Renal cortex interstitium (tissue), 11 donors: ENCODE measurements at regions not wholly inside any gene's neighbourhood (a gene's known extent, or its start where the extent isn't known, plus 50 kb on each side); places are given as distances from the start of the nearest gene placed in this dataset.

ENCODE experiments used
- DNase-seq, 11 donors: peaks; one replicate each; pipeline ENCODE4 v3.0.0-alpha.2; 2013; ENCODE audit warnings: low read depth in 9 of 11, low spot score in 4 of 11; ENCODE audit errors: extremely low read depth in 1 of 11

- no peak for DNase-seq
Measured at GRCh38 chr5:8289779-8290178, 420.8 kb downstream of the MTRR start.

DNA sequence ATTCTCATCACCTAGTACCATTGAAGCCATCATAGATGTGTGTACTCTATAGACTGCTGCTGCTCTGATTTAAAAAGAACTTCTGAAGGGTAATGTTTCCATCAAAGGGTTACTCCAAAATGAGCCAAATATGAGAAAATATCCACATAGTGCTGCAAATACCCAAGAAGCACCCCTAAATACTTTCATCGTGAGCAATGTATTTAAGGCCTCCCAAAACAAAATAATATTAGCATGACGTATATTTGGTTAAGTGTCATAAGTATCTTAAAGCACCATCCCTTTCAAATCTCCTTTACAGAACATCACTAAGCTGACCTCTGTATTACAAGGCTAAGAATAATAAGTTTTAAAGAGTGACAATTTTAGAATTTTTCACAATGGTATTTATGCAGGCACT is 421.8 kb downstream of the MTRR start:
- no peak for DNase-seq

DNA sequence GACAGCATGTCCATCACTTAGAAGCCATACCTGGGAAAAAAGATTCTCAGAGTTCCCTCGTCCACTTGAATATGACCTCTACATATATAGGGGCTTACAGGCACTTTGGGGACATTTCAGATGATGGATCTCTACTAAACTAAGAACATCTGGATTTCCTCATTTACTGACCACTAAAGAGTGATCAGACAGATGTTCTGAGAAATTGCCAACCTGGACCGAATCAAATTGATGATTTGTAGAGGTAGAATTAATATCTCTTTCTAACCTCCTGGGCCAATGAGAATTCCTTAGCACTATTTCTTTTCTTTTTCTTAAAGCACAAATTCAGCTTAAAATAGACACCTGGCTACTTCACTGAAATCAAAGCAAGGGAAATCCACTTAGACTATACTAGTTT is 422.7 kb downstream of the MTRR start:
- DNase-seq: no peak

DNA sequence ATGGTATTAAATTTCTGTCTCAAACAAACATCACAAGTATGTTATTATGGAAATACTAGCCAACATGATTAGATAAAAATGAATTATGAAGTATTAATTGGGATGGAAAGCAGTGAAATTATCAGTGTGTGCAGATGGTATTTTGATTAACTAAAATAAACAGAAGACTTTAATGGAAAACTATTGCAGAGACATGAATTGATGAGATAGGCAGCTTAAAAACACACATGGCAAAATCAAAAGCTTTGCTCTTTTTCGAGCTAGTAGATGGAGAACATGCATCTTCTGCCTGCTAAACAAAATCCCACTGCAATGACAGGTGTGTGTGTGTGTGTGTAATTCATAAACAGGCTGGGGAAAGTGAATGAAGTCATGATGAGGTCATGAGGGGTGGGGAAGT is 426.2 kb downstream of the MTRR start:
- DNase-seq: no peak

GRCh38 chr5:8299716-8300115 is 430.8 kb downstream of the MTRR start:
- no peak for DNase-seq

- no peak for DNase-seq
Measured at GRCh38 chr5:8304341-8304740, 435.4 kb downstream of the MTRR start.

DNA sequence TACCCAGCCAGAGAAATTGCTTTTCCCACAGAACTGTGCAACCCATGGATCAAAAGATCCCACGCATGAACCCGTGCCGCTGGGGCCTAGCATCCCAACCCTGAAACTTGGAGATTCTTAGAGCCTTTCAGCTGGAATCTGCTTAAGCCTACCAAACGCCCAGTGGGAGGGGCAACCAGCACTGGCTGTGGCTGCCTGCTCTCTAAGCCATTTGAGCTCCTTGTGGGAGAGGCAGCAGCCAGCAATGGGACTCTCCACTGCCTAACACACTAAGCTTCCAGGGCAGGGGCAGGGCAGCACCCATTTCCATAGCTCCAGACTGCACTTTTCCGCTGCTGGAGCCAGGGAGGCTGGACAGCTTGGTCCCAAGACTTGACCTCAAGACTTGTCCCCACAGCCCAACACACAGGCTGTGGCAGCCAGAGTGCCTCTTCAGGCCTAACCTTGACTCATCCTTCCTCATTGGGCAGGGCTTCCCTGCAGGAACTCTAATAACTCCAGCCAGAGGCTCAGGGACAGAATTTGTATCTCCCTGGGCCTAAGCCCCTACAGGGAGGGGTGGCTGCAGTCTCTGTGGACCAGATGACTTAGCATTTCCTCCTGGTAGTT is 437.4 kb downstream of the MTRR start:
- no peak for DNase-seq

GRCh38 chr5:8314965-8315364 is 446.0 kb downstream of the MTRR start:
- DNase-seq: no peak

DNA sequence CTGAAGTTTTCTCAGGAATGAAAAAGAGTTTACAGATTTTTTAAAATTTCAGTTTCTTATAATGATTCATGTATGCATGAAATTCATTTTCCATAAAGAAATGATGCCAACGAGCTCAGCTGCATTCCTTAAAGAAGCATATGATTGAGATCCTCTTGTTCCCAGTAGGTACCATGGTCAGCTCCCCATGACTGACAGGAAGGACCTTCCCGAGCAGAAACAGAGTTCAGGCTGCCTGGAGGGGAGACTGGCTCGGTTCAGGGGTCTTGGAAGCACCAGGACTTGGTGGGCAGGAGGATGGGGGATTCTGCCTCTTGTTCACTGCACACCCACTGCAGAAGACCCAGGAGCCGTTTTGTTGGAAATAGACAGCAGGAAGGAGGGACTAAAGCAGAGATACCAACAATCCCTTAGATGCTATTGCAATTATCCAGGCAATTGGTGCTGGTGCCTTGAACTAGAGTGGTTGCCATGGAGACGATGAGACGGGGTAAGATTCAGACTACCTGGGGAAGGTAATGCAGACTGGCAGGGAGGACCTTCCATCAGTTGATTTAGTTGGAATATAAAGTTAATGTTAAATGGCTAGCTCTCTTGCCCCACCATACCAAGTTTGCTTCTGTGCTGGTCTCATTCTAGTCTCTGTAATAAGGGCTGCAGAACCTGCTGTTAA is 447.8 kb downstream of the MTRR start:
- DNase-seq: peak in 1 of 11 donors; percentile 3

DNA sequence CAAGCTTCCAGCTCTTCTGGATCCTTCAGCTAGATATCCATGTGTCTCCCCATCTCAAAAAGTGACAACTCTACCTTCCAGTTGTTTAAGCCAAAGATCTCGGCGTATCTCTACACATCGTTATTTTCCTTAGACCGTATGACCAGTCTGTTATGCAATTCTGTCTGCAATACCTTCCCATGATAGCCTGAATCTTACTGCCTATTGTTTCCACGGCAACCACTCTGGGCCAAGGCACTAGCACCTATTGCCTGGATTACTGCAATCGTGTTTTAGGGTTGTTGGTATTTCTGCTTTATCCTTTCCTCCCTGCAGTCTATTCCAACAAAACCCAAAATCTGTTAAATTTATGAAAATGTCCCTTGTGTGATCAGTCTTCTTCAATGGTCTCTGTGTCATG is 448.4 kb downstream of the MTRR start:
- no peak for DNase-seq

GRCh38 chr5:8320244-8320643 is 451.3 kb downstream of the MTRR start:
- DNase-seq: no peak

GRCh38 chr5:8321272-8321671 is 452.3 kb downstream of the MTRR start:
- no peak for DNase-seq

DNA sequence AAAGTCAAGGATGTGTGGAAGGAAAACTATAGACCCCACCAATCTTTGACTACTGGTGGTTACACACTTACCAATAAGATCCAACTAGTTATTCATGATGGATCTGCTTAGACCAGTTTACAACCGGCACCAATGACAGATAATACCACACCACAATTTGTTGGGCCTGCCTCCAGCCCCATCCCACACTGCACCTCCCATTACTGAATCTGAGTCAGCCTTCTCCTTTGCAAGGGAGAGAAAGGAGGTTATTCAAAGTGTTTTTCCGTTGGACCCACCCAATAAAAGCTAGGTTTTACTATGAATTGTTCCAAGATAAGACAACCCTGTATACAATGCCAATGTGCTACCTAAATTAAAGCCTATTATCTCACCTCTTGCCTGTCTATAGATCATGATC is 453.5 kb downstream of the MTRR start:
- no peak for DNase-seq

GRCh38 chr5:8327016-8327415 is 458.1 kb downstream of the MTRR start:
- DNase-seq: no peak

DNA sequence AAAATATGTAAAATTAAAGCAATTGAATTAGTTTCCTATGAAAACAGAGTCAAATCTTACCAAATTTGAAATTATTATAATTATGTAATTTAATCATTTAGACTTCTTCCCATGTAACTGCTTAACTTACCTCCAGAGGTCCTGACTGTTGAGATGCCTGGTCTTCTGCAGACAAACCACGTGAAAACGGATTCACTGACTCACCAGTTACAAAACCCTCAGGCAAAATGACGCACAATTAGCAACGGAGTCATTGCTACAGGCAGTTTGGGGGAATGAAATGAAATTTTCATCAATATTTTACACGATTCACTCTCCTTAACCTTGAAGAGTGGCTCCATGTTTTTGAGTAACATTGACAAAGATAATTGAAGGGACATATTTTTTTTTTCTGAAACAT is 460.8 kb downstream of the MTRR start:
- no peak for DNase-seq

DNA sequence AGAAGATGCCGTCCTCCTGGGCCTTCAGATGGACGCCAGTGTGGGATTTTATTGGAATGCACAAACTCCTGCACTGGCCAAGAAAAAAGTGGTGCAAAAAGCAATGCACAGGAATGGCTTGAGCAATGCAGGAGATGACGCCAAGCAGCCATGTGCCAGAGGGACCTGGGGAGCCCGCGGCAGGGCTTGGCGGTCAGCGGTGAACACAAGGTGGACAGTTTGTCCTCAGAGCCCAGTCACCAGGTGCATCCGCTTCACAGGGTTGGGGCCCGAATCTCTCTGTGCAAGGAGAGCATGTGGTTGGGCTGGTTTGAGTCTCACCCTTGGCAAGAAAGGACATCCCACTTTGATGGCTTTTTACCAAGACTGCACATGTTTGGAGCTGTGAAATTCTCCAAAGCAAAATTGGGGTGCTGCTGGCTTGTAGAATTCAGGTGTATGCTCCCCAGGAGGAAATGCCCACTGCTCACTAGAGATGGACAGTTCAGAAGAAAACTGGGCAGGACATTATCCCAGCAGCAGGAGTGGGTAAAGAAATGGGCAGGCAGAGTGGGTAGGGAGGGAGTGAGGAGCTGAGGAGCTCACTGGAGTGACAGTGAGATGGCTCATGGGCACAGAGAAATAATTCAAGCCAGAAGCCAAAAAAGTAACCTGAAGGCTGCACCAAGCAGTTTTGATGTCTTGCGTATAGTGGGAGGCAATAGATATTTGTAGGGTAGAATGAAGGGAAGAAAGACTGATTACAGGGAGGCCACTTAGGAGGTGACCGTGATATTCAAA is 463.9 kb downstream of the MTRR start:
- no peak for DNase-seq

DNA sequence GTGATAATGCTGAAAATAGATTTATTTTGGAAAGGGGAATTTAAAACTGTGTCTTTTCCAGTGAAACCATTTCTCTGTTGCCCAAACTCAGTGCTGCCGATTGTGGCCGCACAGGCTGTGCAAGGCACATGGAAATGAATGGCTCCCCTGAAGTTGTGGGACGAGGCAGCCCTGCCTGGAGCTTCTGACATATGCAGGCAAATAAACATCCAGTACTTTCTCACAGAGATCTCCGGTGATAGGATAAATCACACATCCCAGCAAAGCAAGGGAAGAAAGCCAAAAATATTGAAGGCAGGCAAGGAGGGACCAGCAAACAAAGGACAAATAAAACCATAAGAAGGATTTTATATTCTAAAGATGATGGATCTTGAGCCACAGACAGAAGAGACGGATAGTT is 464.5 kb downstream of the MTRR start:
- DNase-seq: no peak

DNA sequence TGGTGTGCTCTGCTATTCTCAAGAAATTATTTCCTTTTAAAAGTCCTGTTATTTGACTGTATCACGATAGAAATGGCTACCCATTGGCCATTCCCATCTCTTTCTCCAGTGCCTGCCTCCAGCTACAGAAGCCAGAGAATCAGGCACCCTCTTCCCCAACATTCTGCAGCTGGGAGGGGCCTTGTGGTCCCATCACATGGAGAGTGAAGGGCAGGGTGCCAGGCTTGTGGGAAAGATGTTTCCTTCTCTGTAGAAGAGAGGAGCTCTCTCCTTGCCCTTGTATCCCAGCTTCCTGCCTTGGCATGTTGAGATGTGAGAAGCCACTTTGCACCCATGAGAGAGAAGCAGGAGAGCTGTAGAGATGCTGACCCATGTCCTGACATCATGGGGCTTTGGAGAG is 465.0 kb downstream of the MTRR start:
- DNase-seq: no peak

DNA sequence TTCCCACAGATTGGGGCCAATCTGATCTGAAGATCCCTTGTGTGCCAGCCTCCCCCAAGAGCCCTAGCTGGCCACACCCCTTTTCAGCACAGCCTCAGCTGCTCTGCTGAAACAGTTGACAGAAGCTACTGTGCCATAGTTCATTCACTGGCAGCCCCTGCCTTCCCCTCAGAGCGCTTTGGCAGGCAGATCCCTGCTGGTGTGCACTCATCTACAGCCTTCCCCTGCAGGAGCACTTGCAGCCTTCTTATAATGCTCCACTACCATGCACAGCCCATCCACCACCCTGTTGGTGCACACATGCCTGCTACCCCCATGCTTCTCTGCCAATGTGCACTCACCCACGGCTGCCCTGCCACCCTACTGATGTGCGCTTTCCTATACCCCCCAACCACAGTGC is 471.3 kb downstream of the MTRR start:
- no peak for DNase-seq

GRCh38 chr5:8340739-8341344 is 471.9 kb downstream of the MTRR start:
- peak in 2 of 11 donors; percentile 2 to 3 for DNase-seq
